ENCODE measurements at regions not wholly inside any gene's neighbourhood (a gene's known extent, or its start where the extent isn't known, plus 50 kb on each side); places are given as distances from the start of the nearest gene placed in this dataset.

- no peaks in the 10 kb centered on the region for H3K27me3 ChIP-seq (ENCODE audit: control insufficient read depth, insufficient read depth, low read length)
- H3K4me3 ChIP-seq (ENCODE audit: low read length): no peak overlapping the region
- peaks cover 8% of the 10 kb centered on the region for H3K4me1 ChIP-seq (ENCODE audit: control insufficient read depth, insufficient read depth, low read length)
- no peak for ATAC-seq
- no peaks in the 10 kb centered on the region for H3K9me3 ChIP-seq (ENCODE audit: control insufficient read depth, insufficient read depth, low read length)
- Mint-ChIP-seq H3K9me3 (no peaks in the 10 kb centered on the region), H3K4me3 (no peak overlapping the region), H3K27me3 (ENCODE audit: low read depth in 2 of 2) (peaks cover 8 to 10% of the 10 kb centered on the region in 2 donors), H3K36me3 (no peaks in the 10 kb centered on the region), H3K4me1 (no peaks in the 10 kb centered on the region), H3K27ac (no peak overlapping the region)
- no peaks in the 10 kb centered on the region for H3K36me3 ChIP-seq (ENCODE audit: control insufficient read depth, insufficient read depth, low read length)
- TF ChIP-seq CTCF (IDR thresholded peaks at IDR 0.05): no peak
- DNase-seq: no peak
- 80% methylated on average over 7 of the region's 9 CpGs for WGBS (ENCODE audit: insufficient coverage)
- intact Hi-C loops (cut with micrococcal nuclease): no loop called here
- no peak overlapping the region for H3K27ac ChIP-seq (ENCODE audit: low read length)
Observed at GRCh38 chr5:173750538-173751265, 134.3 kb upstream of the BOD1 start.

- Mint-ChIP-seq H3K9me3 (no peaks in the 10 kb centered on the region), H3K36me3 (no peaks in the 10 kb centered on the region), H3K27ac (no peak overlapping the region), H3K4me3 (no peak overlapping the region), H3K4me1 (no peaks in the 10 kb centered on the region), H3K27me3 (ENCODE audit: low read depth in 2 of 2) (peaks cover 8 to 10% of the 10 kb centered on the region in 2 donors)
- Histone ChIP-seq H3K36me3 (ENCODE audit: control insufficient read depth, insufficient read depth, low read length) (no peaks in the 10 kb centered on the region), H3K9me3 (ENCODE audit: control insufficient read depth, insufficient read depth, low read length) (no peaks in the 10 kb centered on the region), H3K27me3 (ENCODE audit: control insufficient read depth, insufficient read depth, low read length) (no peaks in the 10 kb centered on the region), H3K4me3 (ENCODE audit: low read length) (no peak overlapping the region), H3K4me1 (ENCODE audit: control insufficient read depth, insufficient read depth, low read length) (peaks cover 8% of the 10 kb centered on the region), H3K27ac (ENCODE audit: low read length) (no peak overlapping the region)
- TF ChIP-seq CTCF (IDR thresholded peaks at IDR 0.05): no peak
- intact Hi-C loops (cut with micrococcal nuclease): no loop called here
- 83% methylated on average over 5 of the region's 5 CpGs for WGBS (ENCODE audit: insufficient coverage)
- DNase-seq (no peak), ATAC-seq (no peak)
Observed at GRCh38 chr5:173751266-173751600, 134.8 kb upstream of the BOD1 start.

GRCh38 chr5:173752653-173753052, 135.5 kb upstream of the CPEB4 start:
- intact Hi-C loops (cut with micrococcal nuclease): no loop called here
- DNase-seq (no peak), ATAC-seq (no peak)
- Mint-ChIP-seq H3K27ac (no peak overlapping the region), H3K4me3 (no peak overlapping the region), H3K9me3 (no peaks in the 10 kb centered on the region), H3K27me3 (ENCODE audit: low read depth in 2 of 2) (peaks cover 10% of the 10 kb centered on the region in 2 donors), H3K4me1 (no peaks in the 10 kb centered on the region), H3K36me3 (no peaks in the 10 kb centered on the region)
- H3K27ac ChIP-seq (ENCODE audit: low read length): no peak overlapping the region
- 89% methylated on average over 4 of the region's 4 CpGs for WGBS (ENCODE audit: insufficient coverage)
- H3K36me3 ChIP-seq (ENCODE audit: control insufficient read depth, insufficient read depth, low read length): no peaks in the 10 kb centered on the region
- no peaks in the 10 kb centered on the region for H3K9me3 ChIP-seq (ENCODE audit: control insufficient read depth, insufficient read depth, low read length)
- no peak overlapping the region for H3K4me3 ChIP-seq (ENCODE audit: low read length)
- TF ChIP-seq CTCF (IDR thresholded peaks at IDR 0.05): no peak
- H3K4me1 ChIP-seq (ENCODE audit: control insufficient read depth, insufficient read depth, low read length): peaks cover 8% of the 10 kb centered on the region
- H3K27me3 ChIP-seq (ENCODE audit: control insufficient read depth, insufficient read depth, low read length): no peaks in the 10 kb centered on the region
